ENCODE measurements at regions not wholly inside any gene's neighbourhood (a gene's known extent, or its start where the extent isn't known, plus 50 kb on each side); places are given as distances from the start of the nearest gene placed in this dataset.
"Not testable (repeated sequence)": the region's sequence is repeated elsewhere in the genome, so short reads cannot be mapped to it uniquely, and the experiment has no call there.

- TF ChIP-seq, protein P1, sequence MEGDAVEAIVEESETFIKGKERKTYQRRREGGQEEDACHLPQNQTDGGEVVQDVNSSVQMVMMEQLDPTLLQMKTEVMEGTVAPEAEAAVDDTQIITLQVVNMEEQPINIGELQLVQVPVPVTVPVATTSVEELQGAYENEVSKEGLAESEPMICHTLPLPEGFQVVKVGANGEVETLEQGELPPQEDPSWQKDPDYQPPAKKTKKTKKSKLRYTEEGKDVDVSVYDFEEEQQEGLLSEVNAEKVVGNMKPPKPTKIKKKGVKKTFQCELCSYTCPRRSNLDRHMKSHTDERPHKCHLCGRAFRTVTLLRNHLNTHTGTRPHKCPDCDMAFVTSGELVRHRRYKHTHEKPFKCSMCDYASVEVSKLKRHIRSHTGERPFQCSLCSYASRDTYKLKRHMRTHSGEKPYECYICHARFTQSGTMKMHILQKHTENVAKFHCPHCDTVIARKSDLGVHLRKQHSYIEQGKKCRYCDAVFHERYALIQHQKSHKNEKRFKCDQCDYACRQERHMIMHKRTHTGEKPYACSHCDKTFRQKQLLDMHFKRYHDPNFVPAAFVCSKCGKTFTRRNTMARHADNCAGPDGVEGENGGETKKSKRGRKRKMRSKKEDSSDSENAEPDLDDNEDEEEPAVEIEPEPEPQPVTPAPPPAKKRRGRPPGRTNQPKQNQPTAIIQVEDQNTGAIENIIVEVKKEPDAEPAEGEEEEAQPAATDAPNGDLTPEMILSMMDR (IDR thresholded peaks at IDR 0.05): no peak
- TF ChIP-seq ZFX (IDR thresholded peaks at IDR 0.05; ENCODE audit: borderline replicate concordance): no peak
- H3K27ac ChIP-seq: no peak overlapping the region
Measured at GRCh38 chr14:38931969-38932652, 170.9 kb downstream of the SEC23A start.

GRCh38 chr14:38930898-38931297 is 172.1 kb downstream of the SEC23A start:
- TF ChIP-seq, protein P1 (IDR thresholded peaks at IDR 0.05): no peak
- no peak for TF ChIP-seq ZFX (IDR thresholded peaks at IDR 0.05; ENCODE audit: borderline replicate concordance)
- H3K27ac ChIP-seq: no peak overlapping the region

GRCh38 chr14:38930022-38930421 is 173.0 kb downstream of the SEC23A start:
- H3K27ac ChIP-seq: no peak overlapping the region
- TF ChIP-seq ZFX (IDR thresholded peaks at IDR 0.05; ENCODE audit: borderline replicate concordance): no peak
- TF ChIP-seq, protein P1 (IDR thresholded peaks at IDR 0.05): no peak

DNA sequence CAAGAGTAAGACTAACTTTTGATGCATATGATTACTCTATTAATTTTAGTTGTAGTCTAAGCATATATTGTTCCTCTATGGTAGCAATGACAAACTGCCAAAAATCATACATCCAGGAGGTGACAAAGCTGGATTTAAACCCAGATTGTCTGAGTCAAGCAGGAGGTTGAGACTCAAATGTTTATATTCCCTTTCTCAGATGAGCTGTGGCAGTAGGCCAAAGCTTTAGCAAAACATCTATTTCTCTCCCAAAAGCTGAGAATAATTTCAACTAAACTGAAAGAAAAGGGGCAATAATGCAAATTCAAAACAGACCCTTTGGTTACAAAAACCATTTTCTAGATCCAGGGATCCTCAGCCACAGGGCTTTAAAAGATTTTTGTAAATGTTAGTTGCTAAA is 173.6 kb downstream of the SEC23A start:
- TF ChIP-seq, protein P1 (IDR thresholded peaks at IDR 0.05): no peak
- no peak for TF ChIP-seq ZFX (IDR thresholded peaks at IDR 0.05; ENCODE audit: borderline replicate concordance)
- no peak overlapping the region for H3K27ac ChIP-seq

DNA sequence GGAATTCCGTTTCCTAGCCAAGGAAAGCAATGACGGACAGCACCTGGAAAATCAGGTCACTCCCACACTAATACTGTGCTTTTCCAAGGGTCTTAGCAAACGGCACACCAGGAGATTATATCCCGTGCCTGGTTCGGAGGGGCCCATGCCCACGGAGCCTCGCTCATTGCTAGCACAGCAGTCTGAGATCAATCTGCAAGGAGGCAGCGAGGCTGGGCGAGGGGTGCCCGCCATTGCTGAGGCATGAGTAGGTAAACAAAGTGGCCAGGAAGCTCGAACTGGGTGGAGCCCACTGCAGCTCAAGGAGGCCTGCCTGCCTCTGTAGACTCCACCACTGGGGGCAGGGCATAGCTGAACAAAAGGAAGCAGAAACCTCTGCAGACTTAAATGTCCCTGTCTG is 181.1 kb downstream of the SEC23A start:
- H3K27ac ChIP-seq: not testable (repeated sequence)

DNA sequence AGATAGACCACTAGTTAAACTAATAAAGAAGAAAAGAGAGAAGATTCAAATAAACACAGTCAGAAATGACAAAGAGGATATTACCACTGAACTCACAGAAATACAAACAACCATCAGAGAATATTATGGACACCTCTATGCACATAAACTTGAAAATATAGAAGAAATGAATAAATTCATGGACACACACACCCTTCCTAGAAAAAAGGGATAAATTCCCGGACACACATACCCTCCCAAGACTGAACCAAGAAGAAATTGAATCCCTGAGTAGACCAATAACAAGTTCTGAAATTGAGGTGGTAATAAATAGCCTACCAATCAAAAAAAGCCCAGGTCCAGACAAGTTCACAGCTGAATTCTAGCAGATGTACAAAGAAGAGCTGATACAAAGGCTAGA is 187.9 kb downstream of the SEC23A start:
- TF ChIP-seq ZFX (IDR thresholded peaks at IDR 0.05; ENCODE audit: borderline replicate concordance): no peak
- TF ChIP-seq, protein P1 (IDR thresholded peaks at IDR 0.05): no peak
- no peak overlapping the region for H3K27ac ChIP-seq

DNA sequence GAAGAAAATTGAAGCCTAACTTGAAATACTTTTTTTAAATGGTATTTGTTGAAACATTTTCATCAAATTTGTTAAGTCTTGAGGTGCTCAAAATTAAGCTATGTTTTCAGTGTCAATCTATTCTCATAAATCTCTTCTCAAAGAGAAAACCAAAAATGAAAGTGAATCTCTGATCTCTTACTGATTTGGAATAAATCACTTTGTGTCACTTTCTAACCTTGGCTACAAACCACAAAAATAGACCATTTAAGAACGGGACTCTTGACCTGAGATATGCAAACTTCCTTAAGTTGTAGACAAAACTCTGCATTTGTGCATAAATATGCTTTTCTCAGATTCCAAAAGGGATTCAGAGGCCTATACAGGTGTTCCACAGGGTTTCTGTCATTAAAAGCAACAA is 192.9 kb downstream of the SEC23A start:
- no peak for TF ChIP-seq ZFX (IDR thresholded peaks at IDR 0.05; ENCODE audit: borderline replicate concordance)
- TF ChIP-seq, protein P1 (IDR thresholded peaks at IDR 0.05): no peak

GRCh38 chr14:38904959-38905358 is 198.1 kb downstream of the SEC23A start:
- TF ChIP-seq, protein P1 (IDR thresholded peaks at IDR 0.05): no peak
- TF ChIP-seq ZFX (IDR thresholded peaks at IDR 0.05; ENCODE audit: borderline replicate concordance): no peak
- no peak overlapping the region for H3K27ac ChIP-seq

More for the DNA sequence above, 192.9 kb downstream of the SEC23A start:
- H3K27ac ChIP-seq: no peak overlapping the region

Measured in 22Rv1 (cell line).